Caco-2 (cell line): ENCODE measurements at regions not wholly inside any gene's neighbourhood (a gene's known extent, or its start where the extent isn't known, plus 50 kb on each side); places are given as distances from the start of the nearest gene placed in this dataset.

ENCODE experiments used
- BruUV-seq: library from RNA; stranded (reverse); fragments of 400-500 nt; replicated peaks from 2 replicates; lab custom pipeline; 2021; lab: Mats Ljungman, UMichigan
- CTCF ChIA-PET: fragments of 300-600 bp; sonication (Branson Sonifier 250); formaldehyde crosslinking; loops from one replicate; lab custom pipeline; 2022; ENCODE audit warnings: antibody characterized with exemption; lab: Charles Lee
- POLR2A ChIA-PET: fragments of 300-600 bp; sonication (Branson Sonifier 250); formaldehyde crosslinking; loops from one replicate; lab custom pipeline; 2022; ENCODE audit warnings: antibody characterized with exemption; lab: Charles Lee
- DNase-seq, 2 experiments: peaks; one replicate each; pipeline versions ENCODE4 v3.0.0 to v3.0.0-alpha.2; 2020 to 2022
- H3K27me3 ChIP-seq: replicated peaks from 2 replicates; pipeline ENCODE4 v1.6.0; 2011; ENCODE audit warnings: low read length; ENCODE audit not compliant: control insufficient read depth, insufficient read depth
- H3K36me3 ChIP-seq: 2 replicates; pipeline ENCODE4 v1.5.1; 2011; ENCODE audit warnings: low read length; ENCODE audit not compliant: control insufficient read depth, insufficient read depth
- H3K4me1 ChIP-seq: fragments of 250-450 bp; sonication (Bioruptor Pico); 2 replicates; pipeline ENCODE4 v1.5.1; 2020; ENCODE audit warnings: mild to moderate bottlenecking
- H3K4me3 ChIP-seq: 2 replicates; pipeline ENCODE4 v1.5.1; 2011; ENCODE audit warnings: low read depth, mild to moderate bottlenecking, control low read depth, low read length
- H3K9me3 ChIP-seq: fragments of 250-450 bp; sonication (Bioruptor Pico); 2 replicates; pipeline ENCODE4 v1.5.1; 2020; ENCODE audit warnings: mild to moderate bottlenecking, moderate library complexity
- H3K27ac Mint-ChIP-seq: one replicate; pipeline ENCODE4 v1.8.0; 2022; ENCODE audit warnings: mixed read lengths; ENCODE audit not compliant: unreplicated experiment
- H3K27me3 Mint-ChIP-seq: one replicate; pipeline ENCODE4 v1.8.0; 2022; ENCODE audit warnings: mixed read lengths; ENCODE audit not compliant: insufficient read depth, unreplicated experiment
- H3K36me3 Mint-ChIP-seq: one replicate; pipeline ENCODE4 v1.8.0; 2022; ENCODE audit warnings: mild to moderate bottlenecking, mixed read lengths; ENCODE audit not compliant: insufficient read depth, unreplicated experiment
- H3K4me1 Mint-ChIP-seq: one replicate; pipeline ENCODE4 v1.8.0; 2022; ENCODE audit warnings: low read depth, mixed read lengths; ENCODE audit not compliant: unreplicated experiment
- H3K4me3 Mint-ChIP-seq: one replicate; pipeline ENCODE4 v1.8.0; 2022; ENCODE audit warnings: mild to moderate bottlenecking, moderate library complexity, mixed read lengths; ENCODE audit not compliant: unreplicated experiment
- H3K9me3 Mint-ChIP-seq: one replicate; pipeline ENCODE4 v1.8.0; 2022; ENCODE audit warnings: mixed read lengths; ENCODE audit not compliant: unreplicated experiment
- intact Hi-C: fragments of 100-400 bp; cut with micrococcal nuclease; formaldehyde crosslinking; loops from one replicate; pipeline ENCODE4 v1.10.0; 2022; ENCODE audit not compliant: unreplicated experiment
- TF ChIP-seq, protein P1 (sequence below), 2 experiments: fragments of 200-600 bp in 1 of 2; IDR thresholded peaks; 1 replicate in 1 of 2; 2 replicates in 1 of 2; pipeline versions ENCODE4 v1.5.1 to v1.8.0; 2011 to 2022; ENCODE audit warnings: antibody characterized with exemption in 1 of 2, control low read depth in 1 of 2, inconsistent platforms in 1 of 2, low read depth in 1 of 2, low read length in 1 of 2, mild to moderate bottlenecking in 1 of 2, moderate library complexity in 1 of 2; ENCODE audit not compliant: insufficient read depth in 1 of 2, severe bottlenecking in 1 of 2, unreplicated experiment in 1 of 2

DNA sequence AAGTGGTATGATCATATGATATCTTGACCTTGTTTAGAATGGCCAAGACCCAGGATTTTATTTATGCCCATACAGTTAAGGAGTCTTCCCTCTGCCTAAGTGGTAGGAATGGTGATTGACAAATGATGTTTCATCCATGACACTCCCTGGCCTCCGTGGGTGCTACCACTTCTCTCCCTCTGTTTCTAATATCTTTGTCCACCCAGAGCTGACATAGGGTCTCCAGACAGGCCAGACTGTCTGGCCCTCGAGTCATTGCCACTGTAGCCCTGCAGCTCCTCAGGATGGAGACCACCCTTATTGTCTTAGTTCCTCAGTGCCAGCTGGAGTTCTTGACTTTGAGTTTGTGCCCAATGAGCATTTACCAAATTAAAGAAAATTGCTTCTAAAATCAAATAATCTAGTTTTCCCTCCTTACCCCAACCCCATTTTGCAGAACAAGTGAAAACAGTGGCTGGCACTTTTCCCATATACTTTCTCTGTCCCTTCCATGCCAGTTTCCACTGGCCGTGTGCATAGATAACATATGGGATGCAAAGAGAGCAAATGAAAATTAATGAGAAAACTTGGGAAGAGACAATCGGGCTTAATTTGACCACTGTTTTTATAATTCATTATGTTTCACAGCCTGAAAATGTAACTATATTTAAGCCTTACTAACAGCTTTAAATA lies 235.7 kb downstream of the NSG2 start:
- CTCF ChIA-PET = no interaction called here

DNA sequence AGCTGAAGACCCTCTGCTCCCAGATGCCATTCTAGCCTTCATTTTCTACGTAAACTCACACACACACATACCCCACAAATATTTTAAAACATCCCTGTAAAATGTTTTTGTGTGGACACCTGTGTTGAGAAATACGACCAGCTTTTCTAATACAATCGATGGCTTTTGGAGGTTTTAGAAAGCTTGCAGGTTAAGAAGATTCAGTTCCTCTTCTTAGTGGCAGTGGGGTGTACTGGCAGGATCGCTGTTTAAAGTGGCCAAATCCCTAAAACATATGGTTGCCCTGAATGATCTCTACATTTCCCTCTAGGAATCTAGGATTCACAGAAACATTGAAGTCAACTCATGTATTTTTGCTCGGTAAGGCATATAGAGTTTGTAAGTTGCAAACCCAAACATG lies 236.3 kb downstream of the NSG2 start:
- no peaks in the 10 kb centered on the region for H3K4me1 Mint-ChIP-seq
- H3K9me3 Mint-ChIP-seq = no peaks in the 10 kb centered on the region
- no peaks in the 10 kb centered on the region for H3K36me3 ChIP-seq
- ChIA-PET CTCF (no interaction called here), POLR2A (no interaction called here)
- H3K4me3 Mint-ChIP-seq = no peak overlapping the region
- no peak overlapping the region for H3K4me3 ChIP-seq
- TF ChIP-seq, protein P1, sequence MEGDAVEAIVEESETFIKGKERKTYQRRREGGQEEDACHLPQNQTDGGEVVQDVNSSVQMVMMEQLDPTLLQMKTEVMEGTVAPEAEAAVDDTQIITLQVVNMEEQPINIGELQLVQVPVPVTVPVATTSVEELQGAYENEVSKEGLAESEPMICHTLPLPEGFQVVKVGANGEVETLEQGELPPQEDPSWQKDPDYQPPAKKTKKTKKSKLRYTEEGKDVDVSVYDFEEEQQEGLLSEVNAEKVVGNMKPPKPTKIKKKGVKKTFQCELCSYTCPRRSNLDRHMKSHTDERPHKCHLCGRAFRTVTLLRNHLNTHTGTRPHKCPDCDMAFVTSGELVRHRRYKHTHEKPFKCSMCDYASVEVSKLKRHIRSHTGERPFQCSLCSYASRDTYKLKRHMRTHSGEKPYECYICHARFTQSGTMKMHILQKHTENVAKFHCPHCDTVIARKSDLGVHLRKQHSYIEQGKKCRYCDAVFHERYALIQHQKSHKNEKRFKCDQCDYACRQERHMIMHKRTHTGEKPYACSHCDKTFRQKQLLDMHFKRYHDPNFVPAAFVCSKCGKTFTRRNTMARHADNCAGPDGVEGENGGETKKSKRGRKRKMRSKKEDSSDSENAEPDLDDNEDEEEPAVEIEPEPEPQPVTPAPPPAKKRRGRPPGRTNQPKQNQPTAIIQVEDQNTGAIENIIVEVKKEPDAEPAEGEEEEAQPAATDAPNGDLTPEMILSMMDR (IDR thresholded peaks at IDR 0.05; ENCODE audit: insufficient read depth in 1 of 2, low read depth in 1 of 2, low read length in 1 of 2, severe bottlenecking in 1 of 2, unreplicated experiment in 1 of 2) = no peak
- intact Hi-C loops = no loop called here
- BruUV-seq = no TSS peak
- peaks cover 3% of the 10 kb centered on the region for H3K27me3 ChIP-seq
- peaks cover 32% of the 10 kb centered on the region for H3K27me3 Mint-ChIP-seq
- no peak overlapping the region for H3K27ac Mint-ChIP-seq
- H3K9me3 ChIP-seq = no peaks in the 10 kb centered on the region
- no peaks in the 10 kb centered on the region for H3K36me3 Mint-ChIP-seq
- no peaks in the 10 kb centered on the region for H3K4me1 ChIP-seq
- DNase-seq = no peak

More for the DNA sequence above, 235.7 kb downstream of the NSG2 start:
- H3K4me1 Mint-ChIP-seq = no peaks in the 10 kb centered on the region
- no peaks in the 10 kb centered on the region for H3K36me3 ChIP-seq
- no peak for DNase-seq
- no peak overlapping the region for H3K27ac Mint-ChIP-seq
- no TSS peak for BruUV-seq
- TF ChIP-seq, protein P1 (IDR thresholded peaks at IDR 0.05; ENCODE audit: insufficient read depth in 1 of 2, low read depth in 1 of 2, low read length in 1 of 2, severe bottlenecking in 1 of 2, unreplicated experiment in 1 of 2) = no peak
- no peak overlapping the region for H3K4me3 Mint-ChIP-seq
- peaks cover 3% of the 10 kb centered on the region for H3K27me3 ChIP-seq
- H3K36me3 Mint-ChIP-seq = no peaks in the 10 kb centered on the region
- H3K4me3 ChIP-seq = no peak overlapping the region
- H3K9me3 Mint-ChIP-seq = no peaks in the 10 kb centered on the region
- intact Hi-C loops = no loop called here
- POLR2A ChIA-PET = no interaction called here
- no peaks in the 10 kb centered on the region for H3K9me3 ChIP-seq
- H3K4me1 ChIP-seq = no peaks in the 10 kb centered on the region
- peaks cover 29% of the 10 kb centered on the region for H3K27me3 Mint-ChIP-seq

DNA sequence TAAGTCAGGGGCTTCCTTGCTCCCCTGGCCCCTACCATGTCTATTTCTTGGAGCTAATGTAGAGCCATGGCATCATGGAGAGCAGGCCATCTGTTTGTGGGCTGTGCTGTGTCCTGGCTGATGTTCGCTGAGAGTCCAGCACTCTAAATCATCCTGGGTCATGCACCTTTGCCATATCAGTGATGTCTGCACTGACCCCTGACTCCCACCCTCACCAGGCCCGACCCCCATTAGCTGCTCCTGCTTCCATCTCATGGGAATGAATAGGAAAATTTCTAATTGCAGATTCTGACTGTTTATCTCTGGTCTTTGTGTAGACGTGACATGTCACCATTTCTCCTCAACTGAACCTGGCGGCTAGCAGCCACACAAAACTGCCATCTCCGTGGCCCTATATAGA lies 236.9 kb downstream of the NSG2 start:
- Histone ChIP-seq H3K27me3 (peaks cover 3% of the 10 kb centered on the region), H3K4me1 (no peaks in the 10 kb centered on the region), H3K9me3 (no peaks in the 10 kb centered on the region), H3K4me3 (no peak overlapping the region), H3K36me3 (no peaks in the 10 kb centered on the region)
- H3K27ac Mint-ChIP-seq = no peak overlapping the region
- H3K36me3 Mint-ChIP-seq = no peaks in the 10 kb centered on the region
- intact Hi-C loops = no loop called here
- H3K4me3 Mint-ChIP-seq = no peak overlapping the region
- H3K9me3 Mint-ChIP-seq = no peaks in the 10 kb centered on the region
- no peak for DNase-seq
- no peaks in the 10 kb centered on the region for H3K4me1 Mint-ChIP-seq
- CTCF ChIA-PET = no interaction called here
- peaks cover 32% of the 10 kb centered on the region for H3K27me3 Mint-ChIP-seq
- no TSS peak for BruUV-seq
- POLR2A ChIA-PET = no interaction called here
- TF ChIP-seq, protein P1 (IDR thresholded peaks at IDR 0.05; ENCODE audit: insufficient read depth in 1 of 2, low read depth in 1 of 2, low read length in 1 of 2, severe bottlenecking in 1 of 2, unreplicated experiment in 1 of 2) = no peak
